SK-MEL-5 (cell line): ENCODE measurements at regions not wholly inside any gene's neighbourhood (a gene's known extent, or its start where the extent isn't known, plus 50 kb on each side); places are given as distances from the start of the nearest gene placed in this dataset.
"Not testable (repeated sequence)": the region's sequence is repeated elsewhere in the genome, so short reads cannot be mapped to it uniquely, and the experiment has no call there.

Experiments used
- DNase-seq: peaks from one replicate; pipeline ENCODE4 v3.0.0-alpha.2; 2016; ENCODE audit warnings: low read depth, low spot score
- in situ Hi-C: cut with HindIII; loops from 2 replicates; pipeline ENCODE4 v1.10.0; 2016; ENCODE audit warnings: low sequenced_read_pairs, high pct_unique_total_duplicates, low pct_unique_long_range_greater_than_20kb

DNA sequence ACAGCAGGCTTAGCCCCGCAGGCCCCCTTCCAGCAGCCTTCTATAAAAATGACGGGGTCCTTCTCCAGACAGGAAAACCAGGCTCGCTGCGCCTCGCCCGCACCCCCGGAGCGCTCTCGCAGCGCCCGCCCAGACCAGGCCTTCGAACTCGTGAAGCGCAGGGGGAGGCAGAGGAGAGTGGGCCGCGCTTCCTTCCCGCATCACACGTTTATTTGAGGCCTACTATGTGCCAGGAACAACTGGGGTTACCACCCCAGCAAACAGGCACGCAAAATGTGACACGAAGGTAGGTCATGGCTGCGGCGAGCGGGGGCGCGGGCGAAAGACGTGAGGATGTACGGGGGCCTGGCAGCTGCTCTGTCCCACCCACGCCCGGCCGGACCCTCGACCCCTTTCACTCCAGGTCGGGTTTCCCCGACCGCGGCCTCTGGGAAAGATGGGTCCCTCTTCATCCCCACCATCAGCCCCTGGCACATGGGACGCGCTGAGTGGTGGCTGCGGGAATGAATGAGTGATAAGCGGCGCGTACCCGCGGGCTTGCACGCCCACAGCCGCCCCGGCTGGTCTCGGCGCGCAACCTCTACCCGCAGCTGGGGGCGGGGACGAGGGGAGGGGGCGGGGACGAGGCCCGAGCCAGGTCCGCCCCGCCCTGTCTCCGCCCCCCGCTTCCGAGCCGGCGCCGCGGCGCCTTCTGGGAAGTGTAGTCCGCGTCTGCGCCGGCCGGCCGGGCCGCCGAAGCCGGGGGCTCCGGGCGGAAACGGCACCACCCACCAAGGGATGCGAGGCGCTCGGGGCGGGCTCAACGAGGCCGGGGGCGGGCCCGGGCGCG, 59.1 kb downstream of the ZNF467 start:
- DNase-seq: peak; percentile 91
- in situ Hi-C loops: no loop called here

DNA sequence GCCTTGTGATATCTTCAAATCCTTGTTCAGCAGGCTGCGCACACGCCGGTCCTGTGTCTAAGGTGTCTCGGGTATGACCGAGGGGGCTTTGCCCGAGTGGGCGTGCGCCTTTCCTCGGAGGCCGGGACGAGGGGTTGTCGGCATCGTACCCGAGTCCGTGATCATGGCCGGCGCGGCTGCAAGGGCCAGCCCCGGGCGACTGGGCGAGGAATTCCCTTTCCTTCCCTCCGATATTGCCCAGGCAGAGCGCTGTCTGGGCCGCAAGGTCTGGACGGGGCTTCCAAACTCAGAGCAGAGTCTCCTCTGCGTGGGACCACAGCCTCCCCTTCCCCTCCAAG, 59.7 kb downstream of the ZNF467 start:
- in situ Hi-C loops: no loop called here
- DNase-seq: no peak

DNA sequence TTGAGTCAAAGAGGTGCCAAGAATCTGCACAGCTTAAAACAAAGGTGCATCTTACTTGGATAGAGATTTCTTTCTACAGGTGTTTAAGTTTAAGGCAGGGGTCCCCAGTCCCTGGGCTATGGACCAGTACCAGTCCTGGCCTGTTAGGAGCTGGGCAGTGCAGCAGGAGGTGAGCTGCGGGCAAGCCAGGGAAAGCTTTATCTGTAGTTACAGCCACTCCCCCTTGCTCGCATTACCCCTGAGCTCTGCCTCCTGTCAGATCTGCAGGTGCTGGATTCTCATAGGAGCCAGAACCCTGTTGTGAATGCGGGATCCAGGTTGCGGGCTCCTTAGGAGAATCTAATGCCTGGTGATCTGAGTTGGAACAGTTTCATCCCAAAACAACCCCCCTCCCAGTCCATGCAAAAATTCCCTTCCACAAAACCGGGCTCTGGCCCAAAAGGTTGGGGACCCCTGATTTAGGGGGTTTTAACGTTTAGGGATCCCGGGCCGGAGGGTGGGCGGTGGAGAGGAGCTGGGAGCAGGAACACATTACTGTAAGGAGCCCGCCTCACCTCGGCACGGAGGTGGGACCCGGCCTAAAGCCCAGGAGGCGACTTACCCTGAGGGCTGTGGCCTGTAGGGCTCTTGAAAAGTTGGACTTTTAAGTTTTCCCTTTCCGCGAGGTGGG, 60.2 kb downstream of the ZNF467 start:
- no peak for DNase-seq
- in situ Hi-C loops: no loop called here

DNA sequence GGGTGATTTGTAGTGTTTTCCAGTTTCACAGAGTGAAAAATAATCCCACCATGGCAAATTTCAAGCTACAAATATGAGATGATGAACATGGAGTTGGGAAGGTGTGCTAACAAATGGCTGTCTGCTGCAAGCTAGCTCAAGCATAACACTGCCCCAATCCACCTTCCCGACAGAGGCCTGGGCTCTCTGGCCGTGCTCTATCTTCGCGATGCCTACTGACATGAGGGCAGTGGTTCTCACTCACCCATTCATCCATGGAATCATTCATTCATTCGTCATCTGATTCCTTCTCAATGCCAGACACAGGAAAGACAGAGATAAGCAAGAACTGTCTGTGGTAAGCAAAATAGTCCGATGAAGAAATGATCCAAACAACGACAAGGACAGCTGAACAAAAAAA, 65.4 kb downstream of the ZNF467 start:
- in situ Hi-C loops: no loop called here
- DNase-seq: no peak

DNA sequence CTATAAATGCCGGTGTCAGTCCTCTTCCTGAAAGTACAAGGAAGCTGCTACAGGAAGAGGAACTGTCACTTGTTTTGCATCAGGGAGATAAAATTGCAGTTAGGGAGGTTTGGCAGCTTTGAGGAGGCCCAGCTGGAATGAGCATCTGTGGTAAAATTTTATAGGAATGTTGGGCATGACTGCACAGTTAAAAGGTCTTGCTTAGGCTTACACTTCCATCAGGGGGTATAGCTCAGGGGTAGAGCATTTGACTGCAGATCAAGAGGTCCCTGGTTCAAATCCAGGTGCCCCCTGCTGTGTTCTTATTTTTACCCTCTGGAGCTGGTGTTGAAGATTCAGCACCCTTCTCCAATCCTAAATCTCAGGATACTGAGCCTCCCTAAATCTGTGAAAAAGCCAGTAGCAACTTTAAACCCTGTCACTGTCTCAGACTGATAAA, 65.9 kb downstream of the ZNF467 start:
- in situ Hi-C loops: no loop called here
- peak; percentile 52 for DNase-seq

DNA sequence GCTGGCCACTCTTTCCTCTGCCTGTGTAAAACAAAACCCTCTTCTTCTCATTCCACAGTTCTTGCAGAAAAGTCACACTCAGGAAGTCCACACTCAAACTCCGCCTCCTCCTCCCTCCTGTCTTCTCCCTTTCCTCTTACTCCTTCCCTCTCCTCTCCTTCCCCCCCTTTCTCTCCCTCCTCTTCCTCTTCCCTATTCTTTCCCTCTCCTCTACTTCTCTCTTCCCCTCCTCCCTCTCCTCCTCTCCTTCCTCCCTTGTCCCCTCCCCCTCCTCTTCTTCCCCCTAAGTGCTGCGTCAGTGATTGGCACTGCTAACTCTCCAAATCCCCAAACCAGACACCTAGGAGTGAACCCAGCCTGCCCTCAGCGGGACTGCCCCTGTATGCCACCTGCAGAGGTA, 67.0 kb downstream of the ZNF467 start:
- in situ Hi-C loops: no loop called here
- DNase-seq: no peak

DNA sequence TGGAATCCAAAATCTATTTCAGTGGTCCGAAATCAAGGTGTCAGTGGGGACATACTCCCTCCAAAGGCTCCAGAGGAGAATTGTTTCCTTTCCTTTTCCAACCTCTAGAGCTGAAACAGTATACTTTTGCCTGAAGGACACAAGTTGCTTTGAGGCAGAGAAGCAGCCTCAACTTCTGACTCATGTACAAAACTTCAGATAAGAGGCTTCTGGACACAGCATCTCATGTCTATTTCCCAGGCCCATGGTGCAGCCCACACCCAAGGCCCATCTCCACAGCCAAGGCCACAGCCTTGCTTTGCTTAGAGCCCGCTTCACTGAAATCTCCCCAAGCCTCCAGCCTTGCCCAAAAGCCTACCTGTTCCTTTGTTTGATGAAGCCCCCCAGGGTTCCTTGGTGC, 68.9 kb downstream of the ZNF467 start:
- in situ Hi-C loops: no loop called here
- no peak for DNase-seq

DNA sequence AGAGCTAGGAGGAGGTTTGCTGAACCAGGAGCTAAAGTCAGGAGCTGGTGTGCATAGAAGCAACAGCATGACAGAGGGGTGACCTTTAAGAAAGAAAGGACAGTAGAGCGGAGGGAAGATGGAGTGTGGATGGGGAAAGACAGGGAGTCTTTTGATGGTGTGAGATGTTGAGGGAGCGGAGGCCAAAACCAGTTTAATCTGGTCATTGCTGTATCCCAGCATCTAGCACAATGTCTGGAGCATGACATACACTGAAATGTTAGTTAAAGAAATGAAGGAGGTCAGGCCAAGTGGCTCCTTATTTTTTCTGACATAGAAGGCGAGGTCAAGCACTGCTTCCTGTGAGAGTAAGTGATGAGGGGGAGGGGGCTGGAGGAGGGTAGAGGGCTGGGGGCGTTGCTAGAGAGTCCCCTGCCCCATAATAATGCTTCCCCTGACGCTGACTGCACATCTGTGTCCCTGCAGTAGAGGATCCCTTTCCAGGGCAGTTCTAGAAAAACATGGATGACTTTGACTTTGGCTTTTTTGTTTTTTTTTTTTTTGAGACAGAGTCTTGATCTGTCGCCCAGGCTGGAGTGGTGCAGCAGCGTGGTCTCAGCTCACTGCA, 70.2 kb downstream of the ZNF467 start:
- DNase-seq: no peak
- in situ Hi-C loops: no loop called here

DNA sequence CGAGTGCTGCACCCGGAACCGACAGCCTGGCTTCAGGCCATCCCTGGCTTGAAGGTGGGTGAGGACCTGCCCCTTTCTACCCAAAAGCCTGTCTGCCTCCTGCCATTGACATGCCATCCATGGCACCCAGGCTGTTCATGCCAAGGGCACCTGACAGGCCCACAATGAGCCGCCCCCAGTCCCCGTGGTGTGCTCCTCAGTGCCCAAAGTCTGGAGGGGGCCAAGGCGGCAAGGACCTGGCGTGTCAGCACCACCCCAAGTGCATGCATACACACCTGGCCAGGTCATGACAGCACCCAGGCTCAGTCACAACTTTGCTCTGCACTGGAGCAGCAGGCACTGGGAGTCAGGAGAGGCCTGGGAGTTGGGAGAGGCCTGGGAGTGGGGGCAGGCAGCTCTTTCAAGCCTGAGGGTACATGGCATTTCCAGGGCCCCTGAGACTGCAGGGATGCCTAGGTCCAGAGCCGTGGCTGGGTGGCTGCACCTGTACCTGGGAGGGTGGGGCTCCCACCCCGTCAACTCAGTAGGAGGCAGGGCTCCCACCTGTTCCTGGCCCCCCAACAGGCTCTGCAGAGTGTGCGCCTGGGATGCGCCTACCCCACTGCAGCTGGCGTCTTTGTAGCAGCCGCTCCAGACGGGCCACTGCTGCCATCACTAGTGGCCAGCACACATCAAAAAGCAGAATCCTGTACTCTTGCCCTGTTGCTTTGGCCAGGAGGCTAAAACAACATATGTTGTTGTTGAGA, 71.7 kb downstream of the ZNF467 start:
- in situ Hi-C loops: no loop called here
- DNase-seq: no peak

DNA sequence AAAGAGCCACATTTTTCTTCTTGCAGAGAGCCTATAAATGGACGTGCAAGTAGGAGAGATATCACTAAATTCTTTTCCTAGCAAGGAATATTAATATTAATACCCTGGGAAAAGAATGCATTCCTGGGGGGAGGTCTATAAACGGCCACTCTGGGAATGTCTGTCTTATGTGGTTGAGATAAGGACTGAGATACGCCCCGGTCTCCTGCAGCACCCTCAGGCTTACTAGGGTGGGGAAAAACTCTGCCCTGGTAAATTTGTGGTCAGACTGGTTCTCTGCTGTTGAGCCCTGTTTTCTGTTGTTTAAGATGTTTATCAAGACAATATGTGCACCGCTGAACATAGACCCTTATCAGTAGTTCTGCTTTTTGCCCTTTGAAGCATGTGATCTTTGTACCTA, 75.6 kb downstream of the ZNF467 start:
- DNase-seq, in situ Hi-C loops: not testable (repeated sequence)

DNA sequence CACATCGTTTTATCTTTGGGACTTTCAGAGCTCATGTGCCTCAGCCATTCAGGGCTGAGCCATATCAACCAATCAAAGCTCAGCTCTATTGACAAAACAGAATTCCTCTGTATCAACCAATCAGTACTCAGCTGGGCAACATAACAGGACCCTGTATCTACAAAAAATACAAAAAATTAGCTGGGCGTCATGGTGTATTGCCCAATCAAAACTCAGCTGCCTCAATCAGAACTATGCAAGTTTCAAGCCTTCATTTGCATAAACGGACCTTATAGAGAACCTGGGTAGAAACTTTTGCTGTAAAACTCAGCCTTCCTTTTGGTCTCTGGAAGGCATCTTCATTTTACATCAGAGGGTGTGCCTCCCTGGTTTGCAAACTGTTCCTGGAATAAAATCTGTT, 77.1 kb downstream of the ZNF467 start:
- DNase-seq: no peak

DNA sequence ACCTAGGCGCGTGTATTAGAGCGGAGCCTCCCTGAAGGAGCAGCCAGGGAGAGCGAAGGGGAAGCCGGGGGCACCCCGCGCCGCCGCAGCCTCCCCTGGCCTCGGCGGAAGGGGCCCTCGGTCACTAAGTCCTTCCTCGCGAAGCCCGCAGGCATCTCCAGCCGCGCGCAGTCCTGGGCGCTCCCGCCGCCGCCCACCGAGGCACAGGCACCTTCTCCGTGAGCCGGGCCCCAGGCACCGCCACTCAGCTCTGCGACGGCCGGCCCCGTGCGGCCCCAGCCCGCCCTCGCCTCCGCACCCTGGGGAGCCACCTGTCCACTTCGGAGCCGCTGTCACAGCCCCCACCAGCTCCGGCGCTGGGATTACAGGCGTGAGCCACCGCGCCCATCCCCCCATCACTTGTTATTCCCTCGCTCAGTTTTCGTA, 80.8 kb downstream of the ZNF467 start:
- in situ Hi-C loops: no loop called here
- no peak for DNase-seq

More for the DNA sequence above, 77.1 kb downstream of the ZNF467 start:
- in situ Hi-C loops: no loop called here

DNA sequence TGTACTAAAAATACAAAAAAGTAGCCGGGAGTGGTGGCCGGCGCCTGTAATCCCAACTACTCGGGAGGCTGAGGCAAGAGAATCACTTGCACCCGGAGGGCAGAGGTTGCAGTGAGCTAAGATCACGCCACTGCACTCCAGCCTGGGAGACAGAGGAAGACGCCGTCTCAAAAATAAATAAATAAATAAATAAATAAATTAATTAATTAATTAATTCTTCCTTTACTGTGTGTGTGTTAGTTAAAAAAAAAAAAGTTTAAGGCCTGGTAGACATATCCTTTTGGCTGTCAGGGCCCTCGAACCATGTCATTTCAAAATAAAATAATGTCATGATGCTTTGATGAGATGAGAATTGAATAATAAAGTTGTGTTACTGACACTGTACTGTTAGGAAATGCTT, 81.3 kb downstream of the ZNF467 start:
- in situ Hi-C loops: no loop called here
- no peak for DNase-seq

DNA sequence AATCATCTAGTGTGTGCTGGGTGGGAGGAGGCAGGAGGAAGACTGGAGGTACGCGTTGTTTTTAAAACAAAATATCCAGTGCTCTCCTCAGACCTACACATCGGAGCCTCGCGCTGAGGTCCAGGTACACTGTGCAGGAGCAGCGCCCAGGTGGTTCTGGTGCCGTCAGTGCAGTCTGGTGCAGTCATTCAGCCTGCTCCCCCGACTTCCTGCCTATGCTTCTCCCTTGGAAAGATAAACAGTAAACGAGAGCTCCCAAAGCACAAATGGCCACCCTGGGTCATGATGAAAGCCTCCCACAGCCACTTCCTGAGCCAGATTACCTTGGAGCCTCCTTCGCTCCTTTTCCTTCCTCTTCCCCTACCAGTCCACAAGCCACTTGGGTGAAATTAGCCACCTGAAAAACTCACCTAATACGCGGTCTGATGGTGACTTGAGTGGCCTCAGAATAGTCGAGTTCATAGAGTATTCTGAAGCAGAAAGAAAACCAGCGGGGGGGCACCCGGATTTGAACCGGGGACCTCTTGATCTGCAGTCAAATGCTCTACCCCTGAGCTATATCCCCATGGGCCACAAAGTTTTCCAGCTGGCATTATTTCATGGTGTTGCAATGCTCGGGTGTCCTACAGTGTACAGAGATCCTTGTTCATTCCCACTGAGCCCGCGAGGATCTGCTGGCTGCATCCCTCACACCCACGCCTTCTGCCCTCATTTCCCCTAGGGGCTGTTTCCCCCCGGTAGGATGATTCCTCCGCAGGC, 82.5 kb downstream of the ZNF467 start:
- in situ Hi-C loops: no loop called here
- DNase-seq: peak; percentile 93

DNA sequence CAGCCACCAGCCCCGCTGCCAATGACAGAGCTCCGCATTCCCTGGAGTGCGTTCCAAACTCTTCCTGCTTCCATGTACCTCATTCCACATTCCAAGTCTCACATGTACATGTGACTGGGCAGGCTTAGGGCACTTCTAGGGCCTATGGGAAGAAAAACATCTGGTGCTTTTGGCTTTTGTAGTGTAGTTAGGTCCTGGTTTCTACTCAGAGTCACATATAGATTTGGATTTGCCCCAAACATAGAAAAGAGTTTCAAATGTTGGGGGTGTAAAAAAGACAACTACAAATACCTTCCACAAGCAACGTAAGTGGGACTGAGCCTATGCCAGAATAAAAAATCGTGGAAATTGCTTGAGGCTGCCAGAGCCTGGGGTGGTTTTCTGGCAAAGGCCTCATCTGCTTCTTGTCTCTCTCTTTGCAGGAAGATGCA, 84.1 kb downstream of the ZNF467 start:
- in situ Hi-C loops: no loop called here
- DNase-seq: no peak

DNA sequence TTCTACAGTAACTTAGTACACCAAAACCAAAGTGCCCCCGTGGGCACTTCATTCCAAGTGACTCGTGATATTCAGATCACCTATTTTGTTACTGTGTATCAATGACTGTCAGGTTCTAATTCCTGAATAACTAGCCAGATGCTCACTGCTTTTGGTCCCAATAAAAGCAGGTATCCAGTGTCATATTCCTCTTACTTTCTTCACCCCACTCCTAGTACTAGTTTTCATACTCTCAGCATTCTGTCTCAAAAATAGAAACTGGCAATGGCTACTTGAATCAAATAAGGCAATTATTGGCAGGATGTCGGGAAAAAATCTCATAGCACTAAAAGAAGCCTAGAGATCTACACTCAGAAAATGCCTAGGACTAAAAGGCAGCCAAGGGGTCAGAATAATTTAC, 84.6 kb downstream of the ZNF467 start:
- no peak for DNase-seq
- in situ Hi-C loops: no loop called here

DNA sequence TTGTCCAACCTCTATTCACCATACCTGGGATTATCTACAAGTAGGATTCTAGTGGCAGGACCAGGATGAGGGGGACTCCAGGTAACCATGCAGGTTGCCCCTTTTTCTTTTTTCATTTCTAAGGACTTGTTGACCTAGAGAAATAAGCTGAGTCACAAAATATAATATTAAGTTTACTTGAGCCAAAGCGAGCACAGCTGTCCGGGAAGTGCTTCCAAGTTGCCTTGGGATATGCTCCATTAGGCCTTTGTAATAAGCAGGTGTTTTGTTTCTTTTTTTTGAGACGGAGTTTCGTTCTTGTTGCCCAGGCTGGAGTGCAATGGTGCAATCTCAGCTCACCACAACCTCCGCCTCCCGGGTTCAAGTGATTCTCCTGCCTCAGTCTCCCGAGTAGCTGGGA, 85.6 kb downstream of the ZNF467 start:
- in situ Hi-C loops, DNase-seq: not testable (repeated sequence)
